IMR-90 (cell line): ENCODE measurements at regions not wholly inside any gene's neighbourhood (a gene's known extent, or its start where the extent isn't known, plus 50 kb on each side); places are given as distances from the start of the nearest gene placed in this dataset.

Source experiments
- ATAC-seq: fragments of 200-7000 bp; cut with Tn5 transposase; 2 replicates; pipeline ENCODE4 v1.9.1; 2020; ENCODE audit warnings: low read depth, mild to moderate bottlenecking, moderate library complexity
- BruUV-seq: library from RNA; stranded (reverse); fragments of 400-500 nt; replicated peaks from 2 replicates; lab custom pipeline; 2021; lab: Mats Ljungman, UMichigan
- CTCF ChIA-PET: fragments of 300-600 bp; formaldehyde crosslinking; extraction: SDS; loops from one replicate; lab custom pipeline; 2021; ENCODE audit warnings: antibody characterized with exemption; lab: Yijun Ruan, JAX
- POLR2A ChIA-PET: fragments of 300-600 bp; sonication (Branson Sonifier 250); formaldehyde crosslinking; loops from one replicate; lab custom pipeline; 2022; ENCODE audit warnings: antibody characterized with exemption; ENCODE audit not compliant: unreplicated experiment; lab: Charles Lee
- DNase-seq: peaks from one replicate; pipeline ENCODE4 v3.0.0; 2013
- H2AFZ ChIP-seq: replicated peaks from 2 replicates; pipeline ENCODE3; 2013; ENCODE audit warnings: low read length, mild to moderate bottlenecking; ENCODE audit not compliant: poor library complexity
- H2AK5ac ChIP-seq: 2 replicates; pipeline ENCODE4 v1.6.1; 2013; ENCODE audit warnings: low read depth, low read length, inconsistent platforms
- H2AK9ac ChIP-seq: replicated peaks from 2 replicates; pipeline ENCODE3; 2013; ENCODE audit warnings: mild to moderate bottlenecking, low read depth, low read length, moderate library complexity; ENCODE audit not compliant: poor library complexity
- H2BK120ac ChIP-seq: 2 replicates; pipeline ENCODE4 v1.6.1; 2013; ENCODE audit warnings: low read depth, low read length, inconsistent platforms
- H2BK15ac ChIP-seq: 3 replicates; pipeline ENCODE4 v1.6.1; 2013; ENCODE audit warnings: low read depth, low read length, inconsistent platforms
- H2BK20ac ChIP-seq: 2 replicates; pipeline ENCODE4 v1.6.1; 2013; ENCODE audit warnings: low read depth, mild to moderate bottlenecking, inconsistent platforms, low read length, moderate library complexity
- H2BK5ac ChIP-seq: 2 replicates; pipeline ENCODE4 v1.6.1; 2013; ENCODE audit warnings: mild to moderate bottlenecking, low read depth, low read length, inconsistent platforms; ENCODE audit not compliant: poor library complexity, severe bottlenecking
- H3K14ac ChIP-seq: replicated peaks from 2 replicates; pipeline ENCODE4 v1.6.1; 2013; ENCODE audit warnings: low read depth, low read length, inconsistent platforms
- H3K18ac ChIP-seq: 2 replicates; pipeline ENCODE4 v1.6.1; 2013; ENCODE audit warnings: low read depth, low read length, control low read depth
- H3K23ac ChIP-seq: 2 replicates; pipeline ENCODE4 v1.6.1; 2013; ENCODE audit warnings: low read depth, low read length, inconsistent platforms
- H3K27ac ChIP-seq: 2 replicates; pipeline ENCODE4 v1.5.1; 2013; ENCODE audit warnings: mild to moderate bottlenecking, control low read depth, low read length; ENCODE audit not compliant: insufficient read depth
- H3K27me3 ChIP-seq: 2 replicates; pipeline ENCODE4 v1.6.1; 2013; ENCODE audit warnings: low read length; ENCODE audit not compliant: control insufficient read depth, insufficient read depth
- H3K36me3 ChIP-seq: 2 replicates; pipeline ENCODE4 v1.6.1; 2013; ENCODE audit warnings: low read length, mixed read lengths; ENCODE audit not compliant: control insufficient read depth, insufficient read depth
- H3K4ac ChIP-seq: 2 replicates; pipeline ENCODE4 v1.6.1; 2013; ENCODE audit warnings: low read depth, low read length, inconsistent platforms
- H3K4me1 ChIP-seq: 2 replicates; pipeline ENCODE4 v1.6.1; 2013; ENCODE audit warnings: low read length, mixed read lengths; ENCODE audit not compliant: control insufficient read depth, insufficient read depth
- H3K4me2 ChIP-seq: 2 replicates; pipeline ENCODE4 v1.6.1; 2013; ENCODE audit warnings: low read depth, mild to moderate bottlenecking, control low read depth, low read length, moderate library complexity
- H3K4me3 ChIP-seq: 2 replicates; pipeline ENCODE4 v1.5.1; 2013; ENCODE audit warnings: low read depth, mild to moderate bottlenecking, control low read depth, low read length, moderate library complexity; ENCODE audit not compliant: insufficient read depth
- H3K56ac ChIP-seq: 2 replicates; pipeline ENCODE4 v1.6.1; 2013; ENCODE audit warnings: low read length, inconsistent platforms; ENCODE audit not compliant: insufficient read depth; ENCODE audit errors: extremely low read depth
- H3K79me1 ChIP-seq, 2 experiments: 2 replicates each; pipeline ENCODE4 v1.6.1; 2013; ENCODE audit warnings: low read length in 2 of 2, inconsistent platforms in 1 of 2, low read depth in 1 of 2
- H3K9ac ChIP-seq: 2 replicates; pipeline ENCODE4 v1.6.1; 2013; ENCODE audit warnings: low read depth, low read length, control low read depth
- H3K9me1 ChIP-seq: 2 replicates; pipeline ENCODE4 v1.6.1; 2013; ENCODE audit warnings: low read length, inconsistent platforms; ENCODE audit not compliant: insufficient read depth
- H3K9me3 ChIP-seq: 2 replicates; pipeline ENCODE4 v1.6.1; 2013; ENCODE audit warnings: low read length; ENCODE audit not compliant: control insufficient read depth, insufficient read depth
- H4K20me1 ChIP-seq: 2 replicates; pipeline ENCODE4 v1.6.1; 2013; ENCODE audit warnings: low read length, inconsistent platforms; ENCODE audit not compliant: insufficient read depth
- H4K5ac ChIP-seq: 2 replicates; pipeline ENCODE4 v1.6.1; 2013; ENCODE audit warnings: mild to moderate bottlenecking, low read depth, low read length, control low read depth
- H4K8ac ChIP-seq, 2 experiments: 2 replicates each; pipeline ENCODE4 v1.6.1; 2013; ENCODE audit warnings: low read depth in 2 of 2, low read length in 2 of 2, control low read depth in 1 of 2, inconsistent platforms in 1 of 2
- H4K91ac ChIP-seq: 2 replicates; pipeline ENCODE4 v1.6.1; 2013; ENCODE audit warnings: low read depth, low read length, inconsistent platforms; ENCODE audit not compliant: insufficient read depth
- FOS ChIP-seq: fragments of 150-350 bp; IDR thresholded peaks from 2 replicates; pipeline ENCODE4 v1.6.1; 2016; ENCODE audit warnings: low read depth, low read length
- MAFK ChIP-seq: IDR thresholded peaks from 2 replicates; pipeline ENCODE4 v1.6.1; 2012; ENCODE audit warnings: low read depth, low read length, improper control_type of control experiment
- NFE2L2 ChIP-seq: fragments of 150-350 bp; IDR thresholded peaks from 2 replicates; pipeline ENCODE4 v1.6.1; 2016; ENCODE audit warnings: low read depth, mild to moderate bottlenecking, low read length
- RAD21 ChIP-seq: IDR thresholded peaks from 2 replicates; pipeline ENCODE4 v1.6.1; 2012; ENCODE audit warnings: low read length, improper control_type of control experiment
- RFX5 ChIP-seq: IDR thresholded peaks from 2 replicates; pipeline ENCODE4 v1.8.0; 2012; ENCODE audit warnings: low read depth, mild to moderate bottlenecking, low read length, moderate library complexity
- WGBS, 2 experiments: methylation state at CpG; one replicate each; pipeline versions ENCODE4 v1.1.5 to v1.1.7; 2013; ENCODE audit warnings: missing lambda C conversion rate in 2 of 2; ENCODE audit not compliant: insufficient read length in 1 of 2; ENCODE audit errors: extremely low coverage in 2 of 2; 5-methylcytosine and 5-hydroxymethylcytosine counted together
- dilution Hi-C: fragments of 300-500 bp; cut with HindIII; formaldehyde crosslinking; loops from one replicate; pipeline ENCODE4 v1.14.3; 2018; ENCODE audit warnings: low sequenced_read_pairs; ENCODE audit not compliant: unreplicated experiment
- in situ Hi-C: fragments of 300-500 bp; cut with MboI; formaldehyde crosslinking; loops from 3 replicates; pipeline ENCODE4 v1.14.3; 2019; ENCODE audit warnings: low sequenced_read_pairs, inconsistent platforms, mixed read lengths
- intact Hi-C: fragments of 100-400 bp; cut with micrococcal nuclease; formaldehyde crosslinking; loops from 2 replicates; pipeline ENCODE4 v1.10.0; 2022
- TF ChIP-seq, protein P1 (sequence below): fragments of 150-350 bp; IDR thresholded peaks from 2 replicates; pipeline ENCODE4 v1.6.1; 2016; ENCODE audit warnings: low read depth, mild to moderate bottlenecking, low read length, moderate library complexity, borderline replicate concordance

DNA sequence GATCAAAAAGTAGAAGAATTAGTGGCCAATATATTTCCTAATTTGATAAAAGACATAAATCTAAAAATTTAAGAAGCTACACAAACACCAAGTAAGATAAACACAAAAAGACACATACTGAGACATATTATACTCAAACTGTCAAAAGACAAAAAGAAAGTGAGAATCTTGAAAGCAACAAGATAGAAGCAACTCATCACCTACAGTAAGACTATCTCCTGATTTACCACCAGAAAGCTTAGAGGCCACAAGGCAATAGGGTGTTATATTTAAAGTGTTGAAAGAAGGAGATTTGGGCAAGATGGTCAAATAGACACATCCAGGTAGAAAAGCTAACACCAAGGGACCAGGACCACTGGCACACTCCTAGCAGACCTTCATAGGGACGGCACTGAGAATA lies 79.4 kb downstream of the ITM2A start:
- ATAC-seq, result no peak
- no peak overlapping the region for H4K8ac ChIP-seq
- no peaks in the 10 kb centered on the region for H3K36me3 ChIP-seq
- no CpG with 5 or more reads among the region's 1 CpG for whole genome bisulfite sequencing, 2 experiments
- no peak for DNase-seq
- no peak overlapping the region for H4K5ac ChIP-seq
- no peak overlapping the region for H3K4me2 ChIP-seq
- H3K27ac ChIP-seq, result no peak overlapping the region
- no peak overlapping the region for H2BK5ac ChIP-seq
- H3K14ac ChIP-seq, result no peak overlapping the region
- TF ChIP-seq MAFK, result no peak
- TF ChIP-seq RAD21, result no peak
- TF ChIP-seq NFE2L2, result no peak
- TF ChIP-seq, protein P1, sequence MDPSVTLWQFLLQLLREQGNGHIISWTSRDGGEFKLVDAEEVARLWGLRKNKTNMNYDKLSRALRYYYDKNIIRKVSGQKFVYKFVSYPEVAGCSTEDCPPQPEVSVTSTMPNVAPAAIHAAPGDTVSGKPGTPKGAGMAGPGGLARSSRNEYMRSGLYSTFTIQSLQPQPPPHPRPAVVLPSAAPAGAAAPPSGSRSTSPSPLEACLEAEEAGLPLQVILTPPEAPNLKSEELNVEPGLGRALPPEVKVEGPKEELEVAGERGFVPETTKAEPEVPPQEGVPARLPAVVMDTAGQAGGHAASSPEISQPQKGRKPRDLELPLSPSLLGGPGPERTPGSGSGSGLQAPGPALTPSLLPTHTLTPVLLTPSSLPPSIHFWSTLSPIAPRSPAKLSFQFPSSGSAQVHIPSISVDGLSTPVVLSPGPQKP, result no peak
- TF ChIP-seq FOS, result no peak
- TF ChIP-seq RFX5, result no peak
- ChIA-PET POLR2A (no interaction called here), CTCF (no interaction called here)
- H3K4me3 ChIP-seq, result no peak overlapping the region
- dilution Hi-C loops (no loop called here), in situ Hi-C loops (no loop called here), intact Hi-C loops (no loop called here)
- H3K9me3 ChIP-seq, result no peaks in the 10 kb centered on the region
- H4K20me1 ChIP-seq, result no peaks in the 10 kb centered on the region
- H3K79me1 ChIP-seq, result no peaks in the 10 kb centered on the region
- no peak overlapping the region for H2BK120ac ChIP-seq
- no peak overlapping the region for H2AFZ ChIP-seq
- no peak overlapping the region for H2BK20ac ChIP-seq
- H2AK9ac ChIP-seq, result no peak overlapping the region
- no TSS peak for BruUV-seq
- H3K9me1 ChIP-seq, result no peaks in the 10 kb centered on the region
- no peak overlapping the region for H2AK5ac ChIP-seq
- no peak overlapping the region for H2BK15ac ChIP-seq
- H3K4ac ChIP-seq, result no peak overlapping the region
- no peaks in the 10 kb centered on the region; the same call in 1 of the 2 replicates for H3K27me3 ChIP-seq
- H3K23ac ChIP-seq, result no peak overlapping the region
- no peaks in the 10 kb centered on the region for H3K4me1 ChIP-seq
- no peak overlapping the region for H3K9ac ChIP-seq
- no peak overlapping the region for H3K18ac ChIP-seq
- H4K91ac ChIP-seq, result no peak overlapping the region
- no peak overlapping the region for H3K56ac ChIP-seq
